ENCODE measurements at regions not wholly inside any gene's neighbourhood (a gene's known extent, or its start where the extent isn't known, plus 50 kb on each side); places are given as distances from the start of the nearest gene placed in this dataset.

GRCh38 chr2:46239175-46239846 lies 57.9 kb upstream of the EPAS1 start:
- no peak for DNase-seq

- DNase-seq: no peak
Observed at GRCh38 chr2:46239847-46240181, 57.4 kb upstream of the EPAS1 start.

GRCh38 chr2:46241344-46241743 lies 55.9 kb upstream of the EPAS1 start:
- DNase-seq: peak; percentile 16

GRCh38 chr2:46245869-46246268 lies 51.3 kb upstream of the EPAS1 start:
- DNase-seq: no peak

GRCh38 chr2:46246790-46247189 lies 50.4 kb upstream of the EPAS1 start:
- DNase-seq: no peak
